OCI-LY3 (cell line): ENCODE measurements at regions not wholly inside any gene's neighbourhood (a gene's known extent, or its start where the extent isn't known, plus 50 kb on each side); places are given as distances from the start of the nearest gene placed in this dataset.

Experiments
- H2AFZ ChIP-seq: fragments of 200-600, 300-600 bp; shearing (Covaris generic); 2 replicates; pipeline ENCODE4 v1.6.0; 2014; ENCODE audit warnings: antibody characterized with exemption, low read depth, low read length
- H3K27ac ChIP-seq: fragments of 200-600, 300-600 bp; sonication (generic); 2 replicates; pipeline ENCODE4 v1.5.1; 2014; ENCODE audit warnings: mild to moderate bottlenecking, low read length, moderate library complexity, mixed read lengths
- H3K27me3 ChIP-seq: fragments of 200-600, 300-600 bp; sonication (generic); 2 replicates; pipeline ENCODE4 v1.6.1; 2014; ENCODE audit warnings: low read depth, low read length, mixed read lengths
- H3K36me3 ChIP-seq: fragments of 200-600, 300-600 bp; sonication (generic); replicated peaks from 2 replicates; pipeline ENCODE3; 2014; ENCODE audit warnings: low read depth, low read length, mixed read lengths
- H3K4me1 ChIP-seq: fragments of 300-600, 200-600 bp; sonication (generic); 2 replicates; pipeline ENCODE4 v1.6.1; 2014; ENCODE audit warnings: low read length, mixed read lengths
- H3K4me2 ChIP-seq: fragments of 200-600, 300-600 bp; sonication (generic); 2 replicates; pipeline ENCODE4 v1.6.1; 2014; ENCODE audit warnings: low read length, mixed read lengths
- H3K4me3 ChIP-seq: fragments of 300-600, 200-600 bp; sonication (generic); 2 replicates; pipeline ENCODE4 v1.5.1; 2014; ENCODE audit warnings: antibody characterized with exemption, mild to moderate bottlenecking, low read length, moderate library complexity
- H3K79me2 ChIP-seq: fragments of 300-600, 200-600 bp; shearing (Covaris generic); 2 replicates; pipeline ENCODE4 v1.6.1; 2014; ENCODE audit warnings: mild to moderate bottlenecking, low read length, mixed read lengths
- H3K9ac ChIP-seq: fragments of 300-600, 200-600 bp; shearing (Covaris generic); 2 replicates; pipeline ENCODE4 v1.6.0; 2014; ENCODE audit warnings: mild to moderate bottlenecking, low read length, moderate library complexity
- H3K9me3 ChIP-seq: fragments of 200-600, 300-600 bp; shearing (Covaris generic); 2 replicates; pipeline ENCODE4 v1.6.1; 2014; ENCODE audit warnings: low read length, mixed read lengths; ENCODE audit not compliant: insufficient read depth
- H4K20me1 ChIP-seq: fragments of 200-600, 300-600 bp; sonication (generic); 2 replicates; pipeline ENCODE4 v1.6.1; 2016; ENCODE audit warnings: low read length, mixed read lengths; ENCODE audit not compliant: insufficient read depth
- EZH2phosphoT487 ChIP-seq: fragments of 200-600 bp; shearing (Covaris generic); IDR thresholded peaks from 2 replicates; pipeline ENCODE4 v1.6.1; 2018; ENCODE audit warnings: antibody characterized with exemption, mixed run types, low read depth
- TF ChIP-seq, protein P1 (sequence below): fragments of 200-600, 300-600 bp; sonication (generic); IDR thresholded peaks from 2 replicates; pipeline ENCODE4 v1.5.1; 2014; ENCODE audit warnings: antibody characterized with exemption, low read length, low read depth

GRCh38 chr10:47109906-47110305 lies 190.1 kb upstream of the GDF10 start:
- Histone ChIP-seq H2AFZ (no peak overlapping the region), H3K36me3 (no peaks in the 10 kb centered on the region), H3K9me3 (no peaks in the 10 kb centered on the region), H3K27ac (no peak overlapping the region), H3K9ac (no peak overlapping the region), H4K20me1 (no peaks in the 10 kb centered on the region), H3K27me3 (no peaks in the 10 kb centered on the region), H3K79me2 (no peaks in the 10 kb centered on the region), H3K4me2 (no peak overlapping the region), H3K4me3 (no peak overlapping the region), H3K4me1 (no peaks in the 10 kb centered on the region)
- TF ChIP-seq, protein P1, sequence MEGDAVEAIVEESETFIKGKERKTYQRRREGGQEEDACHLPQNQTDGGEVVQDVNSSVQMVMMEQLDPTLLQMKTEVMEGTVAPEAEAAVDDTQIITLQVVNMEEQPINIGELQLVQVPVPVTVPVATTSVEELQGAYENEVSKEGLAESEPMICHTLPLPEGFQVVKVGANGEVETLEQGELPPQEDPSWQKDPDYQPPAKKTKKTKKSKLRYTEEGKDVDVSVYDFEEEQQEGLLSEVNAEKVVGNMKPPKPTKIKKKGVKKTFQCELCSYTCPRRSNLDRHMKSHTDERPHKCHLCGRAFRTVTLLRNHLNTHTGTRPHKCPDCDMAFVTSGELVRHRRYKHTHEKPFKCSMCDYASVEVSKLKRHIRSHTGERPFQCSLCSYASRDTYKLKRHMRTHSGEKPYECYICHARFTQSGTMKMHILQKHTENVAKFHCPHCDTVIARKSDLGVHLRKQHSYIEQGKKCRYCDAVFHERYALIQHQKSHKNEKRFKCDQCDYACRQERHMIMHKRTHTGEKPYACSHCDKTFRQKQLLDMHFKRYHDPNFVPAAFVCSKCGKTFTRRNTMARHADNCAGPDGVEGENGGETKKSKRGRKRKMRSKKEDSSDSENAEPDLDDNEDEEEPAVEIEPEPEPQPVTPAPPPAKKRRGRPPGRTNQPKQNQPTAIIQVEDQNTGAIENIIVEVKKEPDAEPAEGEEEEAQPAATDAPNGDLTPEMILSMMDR: no peak
- no peak for TF ChIP-seq EZH2phosphoT487

DNA sequence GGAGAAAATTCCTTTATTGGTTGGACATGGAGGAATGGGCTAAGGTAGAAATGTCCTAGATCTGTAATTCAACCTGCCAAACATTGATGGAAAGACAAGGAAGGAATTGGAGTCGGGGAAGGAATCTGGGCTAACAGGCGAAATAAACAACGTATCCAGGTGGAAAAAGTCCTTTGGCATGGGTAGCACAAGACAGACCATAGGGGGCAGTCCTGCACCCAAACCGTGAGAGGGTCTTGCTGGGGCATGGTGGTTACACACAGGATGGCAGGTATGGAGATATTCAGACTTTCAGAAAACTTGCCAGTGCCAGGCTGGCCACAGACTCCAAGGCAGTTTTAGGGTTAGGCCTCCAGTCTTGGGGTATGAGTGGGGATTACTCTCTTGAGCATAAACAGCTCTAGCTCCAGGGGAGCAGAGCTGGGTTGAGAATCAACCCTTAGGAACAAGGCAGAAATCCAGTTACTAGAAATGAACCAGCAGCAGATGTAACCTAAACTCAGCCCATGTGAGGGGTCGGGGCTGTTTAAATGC lies 188.6 kb upstream of the GDF10 start:
- Histone ChIP-seq H3K36me3 (no peaks in the 10 kb centered on the region), H3K4me2 (no peak overlapping the region), H3K4me3 (no peak overlapping the region), H4K20me1 (no peaks in the 10 kb centered on the region), H3K9me3 (no peaks in the 10 kb centered on the region), H3K9ac (no peak overlapping the region), H3K27me3 (no peaks in the 10 kb centered on the region), H3K27ac (no peak overlapping the region), H3K4me1 (no peaks in the 10 kb centered on the region), H3K79me2 (no peaks in the 10 kb centered on the region), H2AFZ (no peak overlapping the region)
- no peak for TF ChIP-seq EZH2phosphoT487
- TF ChIP-seq, protein P1: no peak

DNA sequence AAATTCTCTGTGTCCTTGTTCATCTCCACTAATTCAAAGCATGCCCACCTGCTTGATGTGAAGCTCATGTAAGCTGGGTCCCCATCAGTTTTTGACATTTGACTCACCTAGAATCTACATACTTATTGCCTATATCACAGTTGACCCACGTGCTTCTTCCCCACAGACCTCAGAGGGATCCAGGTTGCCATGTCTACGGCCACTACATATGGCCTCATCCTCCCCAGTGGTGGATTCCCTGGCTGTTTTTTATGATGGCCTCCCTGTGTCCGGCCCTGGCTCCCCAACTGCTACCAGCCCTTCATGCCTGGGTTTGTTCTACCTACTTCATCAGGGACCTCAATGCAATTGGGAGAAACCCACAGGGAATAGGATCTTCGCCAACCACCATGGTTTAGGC lies 187.4 kb upstream of the GDF10 start:
- H3K9ac ChIP-seq: no peak overlapping the region
- no peak overlapping the region for H3K4me3 ChIP-seq
- no peak overlapping the region for H3K27ac ChIP-seq
- H3K4me1 ChIP-seq: no peaks in the 10 kb centered on the region
- H4K20me1 ChIP-seq: no peaks in the 10 kb centered on the region
- peaks cover 2% of the 10 kb centered on the region; the same call in 1 of the 2 replicates for H3K27me3 ChIP-seq
- no peaks in the 10 kb centered on the region for H3K79me2 ChIP-seq
- H3K36me3 ChIP-seq: no peaks in the 10 kb centered on the region
- no peak overlapping the region for H3K4me2 ChIP-seq
- TF ChIP-seq, protein P1: no peak
- no peak for TF ChIP-seq EZH2phosphoT487
- H3K9me3 ChIP-seq: no peaks in the 10 kb centered on the region
- no peak overlapping the region for H2AFZ ChIP-seq

GRCh38 chr10:47113907-47114500 lies 186.0 kb upstream of the GDF10 start:
- Histone ChIP-seq H3K27me3 (peaks cover 4% of the 10 kb centered on the region; the same call in 1 of the 2 replicates), H3K36me3 (no peaks in the 10 kb centered on the region), H3K9ac (no peak overlapping the region), H3K9me3 (no peaks in the 10 kb centered on the region), H3K27ac (no peak overlapping the region), H3K4me1 (no peaks in the 10 kb centered on the region), H2AFZ (no peak overlapping the region), H4K20me1 (no peaks in the 10 kb centered on the region), H3K4me3 (no peak overlapping the region), H3K79me2 (no peaks in the 10 kb centered on the region), H3K4me2 (no peak overlapping the region)
- TF ChIP-seq, protein P1: no peak
- no peak for TF ChIP-seq EZH2phosphoT487
